Mucosa of descending colon (tissue), 3 donors: ENCODE measurements at regions not wholly inside any gene's neighbourhood (a gene's known extent, or its start where the extent isn't known, plus 50 kb on each side); places are given as distances from the start of the nearest gene placed in this dataset.

Experiments
- ATAC-seq: fragments of 200-7000 bp; cut with Tn5 transposase; one replicate; pipeline ENCODE4 v1.9.1; 2020; ENCODE audit warnings: mild to moderate bottlenecking, moderate library complexity
- DNase-seq, 3 donors: peaks; one replicate each; pipeline ENCODE4 v3.0.0-alpha.2; 2020
- H3K36me3 ChIP-seq: fragments of 200-600 bp; one replicate; pipeline ENCODE4 v1.8.0; 2021; ENCODE audit warnings: low read depth, mild to moderate bottlenecking
- H3K4me1 ChIP-seq: fragments of 200-600 bp; one replicate; pipeline ENCODE4 v1.8.0; 2021; ENCODE audit warnings: low read depth, mild to moderate bottlenecking
- H3K4me3 ChIP-seq: fragments of 200-600 bp; one replicate; pipeline ENCODE4 v1.8.0; 2021; ENCODE audit warnings: mild to moderate bottlenecking
- H3K9me3 ChIP-seq: fragments of 200-600 bp; one replicate; pipeline ENCODE4 v1.8.0; 2021; ENCODE audit warnings: mild to moderate bottlenecking
- intact Hi-C, 2 donors: fragments of 100-400 bp; cut with DNase I in 1 of 2; cut with micrococcal nuclease in 1 of 2; formaldehyde crosslinking; loops; one replicate each; pipeline versions ENCODE4 v1.11.0 to v1.11.1; 2022; cut with DNase I, micrococcal nuclease
- TF ChIP-seq, protein P1 (sequence below): fragments of 200-600 bp; IDR thresholded peaks from one replicate; pipeline ENCODE4 v1.8.0; 2022; ENCODE audit warnings: antibody characterized with exemption, mild to moderate bottlenecking
- donor health status: DM: no; HTN: no; CAD: no; lungs with moderate emphysema.
- donor health status: DM: no; HTN: no; CAD: no.
- donor health status: DM: no; HTN: yes; CAD: no.

- TF ChIP-seq, protein P1, sequence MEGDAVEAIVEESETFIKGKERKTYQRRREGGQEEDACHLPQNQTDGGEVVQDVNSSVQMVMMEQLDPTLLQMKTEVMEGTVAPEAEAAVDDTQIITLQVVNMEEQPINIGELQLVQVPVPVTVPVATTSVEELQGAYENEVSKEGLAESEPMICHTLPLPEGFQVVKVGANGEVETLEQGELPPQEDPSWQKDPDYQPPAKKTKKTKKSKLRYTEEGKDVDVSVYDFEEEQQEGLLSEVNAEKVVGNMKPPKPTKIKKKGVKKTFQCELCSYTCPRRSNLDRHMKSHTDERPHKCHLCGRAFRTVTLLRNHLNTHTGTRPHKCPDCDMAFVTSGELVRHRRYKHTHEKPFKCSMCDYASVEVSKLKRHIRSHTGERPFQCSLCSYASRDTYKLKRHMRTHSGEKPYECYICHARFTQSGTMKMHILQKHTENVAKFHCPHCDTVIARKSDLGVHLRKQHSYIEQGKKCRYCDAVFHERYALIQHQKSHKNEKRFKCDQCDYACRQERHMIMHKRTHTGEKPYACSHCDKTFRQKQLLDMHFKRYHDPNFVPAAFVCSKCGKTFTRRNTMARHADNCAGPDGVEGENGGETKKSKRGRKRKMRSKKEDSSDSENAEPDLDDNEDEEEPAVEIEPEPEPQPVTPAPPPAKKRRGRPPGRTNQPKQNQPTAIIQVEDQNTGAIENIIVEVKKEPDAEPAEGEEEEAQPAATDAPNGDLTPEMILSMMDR, result no peak
- ATAC-seq, result no peak
- intact Hi-C loops, result no loop called here
- H3K4me1 ChIP-seq, result no peaks in the 10 kb centered on the region
- no peak overlapping the region for H3K4me3 ChIP-seq
- no peak for DNase-seq
- H3K36me3 ChIP-seq, result no peaks in the 10 kb centered on the region
- peaks cover 27% of the 10 kb centered on the region for H3K9me3 ChIP-seq
Measured at GRCh38 chr12:69189378-69189978, 49.9 kb upstream of the CPSF6 start.
